HepG2 (cell line): ENCODE measurements at regions not wholly inside any gene's neighbourhood (a gene's known extent, or its start where the extent isn't known, plus 50 kb on each side); places are given as distances from the start of the nearest gene placed in this dataset.

Experiments used
- ATAC-seq: fragments of 200-7000 bp; cut with Tn5 transposase; 3 replicates; pipeline ENCODE4 v1.9.1; 2020; ENCODE audit warnings: mild to moderate bottlenecking, moderate library complexity
- BruUV-seq: library from RNA; stranded (reverse); fragments of 400-500 nt; replicated peaks from 2 replicates; lab custom pipeline; 2021; lab: Mats Ljungman, UMichigan
- CTCF ChIA-PET: fragments of 300-600 bp; formaldehyde crosslinking; extraction: SDS; loops from one replicate; lab custom pipeline; 2021; ENCODE audit warnings: low total read pairs, inconsistent platforms, low intra/inter-chr PET ratio; lab: Yijun Ruan, JAX
- POLR2A ChIA-PET: fragments of 350-600 bp; sonication (Branson Sonifier 250); formaldehyde crosslinking; loops from one replicate; lab custom pipeline; 2020; ENCODE audit warnings: antibody characterized with exemption, inconsistent platforms; lab: Yijun Ruan, JAX
- DNase-seq: peaks from one replicate; pipeline ENCODE4 v3.0.0-alpha.2; 2015; ENCODE audit warnings: low spot score
- FAIRE-seq: peaks from 3 replicates; lab custom pipeline; 2011; peaks lifted over from hg19 to GRCh38; lab: Jason Lieb, UNC
- H2AFZ ChIP-seq: one replicate; pipeline ENCODE4 v1.6.1; 2011; ENCODE audit warnings: low read length, inconsistent platforms
- H3K27ac ChIP-seq: fragments of 300-600 bp; 3 replicates; pipeline ENCODE4 v1.8.0; 2011; ENCODE audit warnings: mixed run types, mild to moderate bottlenecking, mixed read lengths, low read length, inconsistent platforms; ENCODE audit not compliant: insufficient read depth; ENCODE audit errors: extremely low read length
- H3K27me3 ChIP-seq, 2 experiments: fragments of 200-600 bp in 1 of 2; 2 replicates in 1 of 2; 3 replicates in 1 of 2; pipeline versions ENCODE4 v1.6.0 to v1.8.0; 2011; ENCODE audit warnings: low read length in 2 of 2, mild to moderate bottlenecking in 2 of 2, moderate library complexity in 2 of 2, inconsistent platforms in 1 of 2; ENCODE audit not compliant: insufficient read depth in 2 of 2, control insufficient read depth in 1 of 2
- H3K36me3 ChIP-seq, 2 experiments: fragments of 200-600 bp in 1 of 2; replicated peaks in 1 of 2; 2 replicates in 1 of 2; 3 replicates in 1 of 2; pipeline versions ENCODE4 v1.5.1 to v1.8.0; 2011; ENCODE audit warnings: low read length in 2 of 2, inconsistent platforms in 1 of 2; ENCODE audit not compliant: insufficient read depth in 2 of 2, control insufficient read depth in 1 of 2
- H3K4me1 ChIP-seq: 2 replicates; pipeline ENCODE4 v1.5.1; 2012; ENCODE audit warnings: low read length, inconsistent platforms; ENCODE audit not compliant: insufficient read depth
- H3K4me2 ChIP-seq: 2 replicates; pipeline ENCODE4 v1.6.0; 2011; ENCODE audit warnings: low read depth, low read length, inconsistent platforms
- H3K4me3 ChIP-seq, 3 experiments: fragments of 200-600 bp in 1 of 3; sonication (generic), shearing (Covaris generic) in 1 of 3; replicated peaks in 1 of 3; 2 replicates each; pipeline ENCODE4 v1.5.1; 2011 to 2016; ENCODE audit warnings: low read length in 3 of 3, inconsistent platforms in 2 of 3, low read depth in 2 of 3, mild to moderate bottlenecking in 2 of 3, control low read depth in 1 of 3, mixed read lengths in 1 of 3; ENCODE audit not compliant: insufficient read depth in 1 of 3
- H3K79me2 ChIP-seq: one replicate; pipeline ENCODE4 v1.6.1; 2011; ENCODE audit warnings: low read length, inconsistent platforms; ENCODE audit not compliant: insufficient read depth
- H3K9ac ChIP-seq: 2 replicates; pipeline ENCODE4 v1.6.0; 2011; ENCODE audit warnings: mild to moderate bottlenecking, low read depth, low read length, inconsistent platforms; ENCODE audit not compliant: insufficient read depth
- H3K9me3 ChIP-seq: 2 replicates; pipeline ENCODE4 v1.5.1; 2012; ENCODE audit warnings: mild to moderate bottlenecking, low read length
- H4K20me1 ChIP-seq: 2 replicates; pipeline ENCODE4 v1.6.0; 2011; ENCODE audit warnings: inconsistent platforms, mild to moderate bottlenecking, low read length, moderate library complexity; ENCODE audit not compliant: insufficient read depth
- CCDC6 ChIP-seq: sonication (generic); formaldehyde crosslinking; IDR thresholded peaks from 2 replicates; pipeline ENCODE4 v1.8.1; 2022; ENCODE audit warnings: mild to moderate bottlenecking, missing genetic modification reagents, moderate library complexity
- CEBPB ChIP-seq: IDR thresholded peaks from 2 replicates; pipeline ENCODE4 v1.6.1; 2011; ENCODE audit warnings: low read depth, low read length, improper control_type of control experiment, borderline replicate concordance
- FOSL2 ChIP-seq: sonication (generic); formaldehyde crosslinking; IDR thresholded peaks from 2 replicates; pipeline ENCODE4 v1.4.0; 2020; ENCODE audit warnings: missing genetic modification reagents
- GATAD1 ChIP-seq: IDR thresholded peaks from 2 replicates; pipeline ENCODE4 v1.6.1; 2016; ENCODE audit warnings: missing genetic modification reagents, missing compliant biosample characterization
- HBP1 ChIP-seq: IDR thresholded peaks from 2 replicates; pipeline ENCODE4 v1.6.1; 2016; ENCODE audit warnings: low read depth, control low read depth
- JDP2 ChIP-seq: sonication (generic); formaldehyde crosslinking; IDR thresholded peaks from 2 replicates; pipeline ENCODE4 v1.8.1; 2022; ENCODE audit warnings: missing genetic modification reagents, borderline replicate concordance
- ONECUT2 ChIP-seq: sonication (generic); formaldehyde crosslinking; IDR thresholded peaks from 2 replicates; pipeline ENCODE4 v1.4.0; 2020; ENCODE audit warnings: missing genetic modification reagents
- RELA ChIP-seq: sonication (generic); formaldehyde crosslinking; IDR thresholded peaks from 2 replicates; pipeline ENCODE4 v1.4.0; 2020; ENCODE audit warnings: missing genetic modification reagents
- RXRA ChIP-seq: sonication (generic); formaldehyde crosslinking; IDR thresholded peaks from 2 replicates; pipeline ENCODE4 v1.5.1; 2020; ENCODE audit warnings: missing genetic modification reagents
- STAT5B ChIP-seq: sonication (generic); formaldehyde crosslinking; IDR thresholded peaks from 2 replicates; pipeline ENCODE4 v1.4.0; 2020; ENCODE audit warnings: missing genetic modification reagents
- ZBTB14 ChIP-seq: sonication (generic); formaldehyde crosslinking; IDR thresholded peaks from 2 replicates; pipeline ENCODE4 v1.4.0; 2020; ENCODE audit warnings: missing genetic modification reagents
- ZMYM4 ChIP-seq: sonication (generic); formaldehyde crosslinking; IDR thresholded peaks from 2 replicates; pipeline ENCODE4 v1.8.1; 2023; ENCODE audit warnings: mild to moderate bottlenecking, missing genetic modification reagents
- ZNF782 ChIP-seq: sonication (generic); formaldehyde crosslinking; IDR thresholded peaks from 2 replicates; pipeline ENCODE4 v1.4.0; 2020; ENCODE audit warnings: missing genetic modification reagents, mild to moderate bottlenecking, borderline replicate concordance
- ZSCAN21 ChIP-seq: sonication (generic); formaldehyde crosslinking; IDR thresholded peaks from 2 replicates; pipeline ENCODE4 v1.8.0; 2022; ENCODE audit warnings: mild to moderate bottlenecking, missing genetic modification reagents, moderate library complexity, borderline replicate concordance
- WGBS: methylation state at CpG from one replicate; pipeline ENCODE4 v1.1.6; 2017; ENCODE audit warnings: low lambda C conversion rate; 5-methylcytosine and 5-hydroxymethylcytosine counted together
- in situ Hi-C: cut with HindIII; loops from 2 replicates; pipeline ENCODE4 v1.10.0; 2017; ENCODE audit warnings: low pct_unique_long_range_greater_than_20kb; ENCODE audit not compliant: extremely low pct_ligation_motif_present
- intact Hi-C: fragments of 100-400 bp; cut with micrococcal nuclease; formaldehyde crosslinking; loops from one replicate; pipeline ENCODE4 v1.10.0; 2022; ENCODE audit not compliant: unreplicated experiment

- Histone ChIP-seq H3K4me3 (no peak overlapping the region), H4K20me1 (peaks cover 4% of the 10 kb centered on the region; the same call in 1 of the 2 replicates), H3K79me2 (peaks cover 33% of the 10 kb centered on the region), H3K4me2 (no peak overlapping the region), H3K9me3 (no peaks in the 10 kb centered on the region), H3K27ac (no peak overlapping the region), H2AFZ (no peak overlapping the region), H3K4me1 (peaks cover 13% of the 10 kb centered on the region), H3K36me3 (no peaks in the 10 kb centered on the region; a peak in 2 of 5 replicates), H3K9ac (no peak overlapping the region), H3K27me3 (no peaks in the 10 kb centered on the region)
- BruUV-seq = no TSS peak
- FAIRE-seq (no peak), ATAC-seq (no peak; the same call in 1 of the 3 replicates), DNase-seq (no peak)
- ChIA-PET POLR2A (interaction anchor here (0.6 kb wide), 1 partner anchor 78 kb away, joined by 3 read pairs; no protein-coding TSS in a partner anchor), CTCF (no interaction called here)
- WGBS = 93% methylated on average over 6 of the region's 6 CpGs
- TF ChIP-seq FOSL2 (CRISPR knock-in tag) (0 out of 2 replicates have a peak, but pooled peaks have one; percentile 17), CEBPB (peak; percentile 28; the same call in 1 of the 2 replicates), CCDC6 (CRISPR knock-in tag) (no peak)
- in situ Hi-C loops (no loop called here), intact Hi-C loops (no loop called here)
Measured at GRCh38 chr2:134189009-134189720, 64.7 kb upstream of the MGAT5 start.

- DNase-seq (no peak), ATAC-seq (no peak), FAIRE-seq (peak; percentile 18)
- H3K27ac ChIP-seq = no peak overlapping the region
- H3K4me1 ChIP-seq = peaks cover 13% of the 10 kb centered on the region
- H3K9ac ChIP-seq = no peak overlapping the region
- H3K4me2 ChIP-seq = no peak overlapping the region
- H3K9me3 ChIP-seq = no peaks in the 10 kb centered on the region
- H3K4me3 ChIP-seq = no peak overlapping the region
- in situ Hi-C loops (no loop called here), intact Hi-C loops (no loop called here)
- CTCF ChIA-PET = no interaction called here
- no peaks in the 10 kb centered on the region for H3K27me3 ChIP-seq
- H2AFZ ChIP-seq = no peak overlapping the region
- H3K36me3 ChIP-seq = no peaks in the 10 kb centered on the region; a peak in 1 of 5 replicates
- over 99% methylated on average over 4 of the region's 4 CpGs for WGBS
- H3K79me2 ChIP-seq = peaks cover 35% of the 10 kb centered on the region
- POLR2A ChIA-PET = interaction anchor here (0.6 kb wide), 1 partner anchor 79 kb away, joined by 3 read pairs; no protein-coding TSS in a partner anchor
- no TSS peak for BruUV-seq
- peaks cover 4% of the 10 kb centered on the region; the same call in 1 of the 2 replicates for H4K20me1 ChIP-seq
- TF ChIP-seq ZBTB14 = no peak
- TF ChIP-seq GATAD1 (CRISPR knock-in tag) = no peak
- TF ChIP-seq ZNF782 (CRISPR knock-in tag) = no peak
- no peak for TF ChIP-seq HBP1
- TF ChIP-seq ZSCAN21 (CRISPR knock-in tag) = no peak
- no peak for TF ChIP-seq RXRA (CRISPR knock-in tag)
- TF ChIP-seq ONECUT2 (CRISPR knock-in tag) = no peak
- TF ChIP-seq STAT5B = no peak
- TF ChIP-seq JDP2 = no peak
- TF ChIP-seq RELA = no peak
- no peak for TF ChIP-seq ZMYM4 (CRISPR knock-in tag)
Measured at GRCh38 chr2:134190062-134190806, 63.6 kb upstream of the MGAT5 start.
